ENCODE measurements at regions not wholly inside any gene's neighbourhood (a gene's known extent, or its start where the extent isn't known, plus 50 kb on each side); places are given as distances from the start of the nearest gene placed in this dataset.

DNA sequence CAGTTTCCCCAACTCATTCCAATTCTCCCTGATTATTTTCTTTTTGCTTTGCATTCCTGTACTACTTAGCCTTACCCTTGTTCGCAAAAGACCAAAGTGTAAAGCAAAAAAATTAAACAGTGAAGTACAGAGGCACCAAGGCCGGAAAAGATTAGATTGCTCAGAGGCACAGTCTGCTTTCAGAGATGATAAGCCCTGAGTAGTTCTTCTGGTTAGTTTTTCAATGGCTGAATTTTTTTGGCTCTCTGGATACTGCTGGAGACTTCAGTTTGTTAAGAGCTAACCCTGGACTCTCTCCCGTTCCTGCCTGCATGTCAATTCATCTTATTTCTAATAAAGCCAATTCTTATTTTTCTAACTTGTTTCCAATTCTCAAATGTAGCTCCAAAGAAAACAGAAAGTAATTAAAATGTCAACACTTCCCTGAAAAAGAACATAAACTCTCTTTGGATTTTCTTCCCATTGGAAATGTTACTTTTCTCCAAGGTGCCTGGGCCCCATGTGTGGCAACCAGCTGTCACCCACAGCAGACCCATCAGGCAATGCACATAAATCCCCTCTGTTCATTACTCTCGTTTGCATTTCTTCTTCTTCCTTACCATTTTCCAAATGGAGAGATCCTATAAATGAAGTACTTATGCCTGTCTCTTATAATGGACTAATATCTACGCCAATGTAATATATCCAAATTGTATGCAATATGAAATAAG lies 142.8 kb downstream of the BTG1 start:
- intact Hi-C loops (cut with micrococcal nuclease) = no loop called here
- Mint-ChIP-seq H3K36me3 (ENCODE audit: low read depth) (peaks cover 26% of the 10 kb centered on the region), H3K4me1 (ENCODE audit: low read depth) (peaks cover 48% of the 10 kb centered on the region), H3K27me3 (no peaks in the 10 kb centered on the region), H3K27ac (peak overlapping the region; percentile 52), H3K4me3 (peak overlapping the region; percentile 8), H3K9me3 (peaks cover 26% of the 10 kb centered on the region)
- TF ChIP-seq, protein P1, sequence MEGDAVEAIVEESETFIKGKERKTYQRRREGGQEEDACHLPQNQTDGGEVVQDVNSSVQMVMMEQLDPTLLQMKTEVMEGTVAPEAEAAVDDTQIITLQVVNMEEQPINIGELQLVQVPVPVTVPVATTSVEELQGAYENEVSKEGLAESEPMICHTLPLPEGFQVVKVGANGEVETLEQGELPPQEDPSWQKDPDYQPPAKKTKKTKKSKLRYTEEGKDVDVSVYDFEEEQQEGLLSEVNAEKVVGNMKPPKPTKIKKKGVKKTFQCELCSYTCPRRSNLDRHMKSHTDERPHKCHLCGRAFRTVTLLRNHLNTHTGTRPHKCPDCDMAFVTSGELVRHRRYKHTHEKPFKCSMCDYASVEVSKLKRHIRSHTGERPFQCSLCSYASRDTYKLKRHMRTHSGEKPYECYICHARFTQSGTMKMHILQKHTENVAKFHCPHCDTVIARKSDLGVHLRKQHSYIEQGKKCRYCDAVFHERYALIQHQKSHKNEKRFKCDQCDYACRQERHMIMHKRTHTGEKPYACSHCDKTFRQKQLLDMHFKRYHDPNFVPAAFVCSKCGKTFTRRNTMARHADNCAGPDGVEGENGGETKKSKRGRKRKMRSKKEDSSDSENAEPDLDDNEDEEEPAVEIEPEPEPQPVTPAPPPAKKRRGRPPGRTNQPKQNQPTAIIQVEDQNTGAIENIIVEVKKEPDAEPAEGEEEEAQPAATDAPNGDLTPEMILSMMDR (IDR thresholded peaks at IDR 0.05) = no peak
- POLR2A ChIA-PET = no interaction called here
- CTCF ChIA-PET = interaction anchor here (0.9 kb wide), 1 partner anchor 9 kb away, joined by 3 read pairs; no protein-coding TSS in a partner anchor
- ATAC-seq (peak; percentile 47), DNase-seq (no peak)

- DNase-seq (no peak), ATAC-seq (no peak)
- Mint-ChIP-seq H3K36me3 (ENCODE audit: low read depth) (peaks cover 24% of the 10 kb centered on the region), H3K4me3 (peak overlapping the region; percentile 8), H3K4me1 (ENCODE audit: low read depth) (peaks cover 49% of the 10 kb centered on the region), H3K9me3 (peaks cover 27% of the 10 kb centered on the region), H3K27ac (peak overlapping the region; percentile 52), H3K27me3 (no peaks in the 10 kb centered on the region)
- ChIA-PET CTCF (no interaction called here), POLR2A (no interaction called here)
- intact Hi-C loops (cut with micrococcal nuclease) = no loop called here
- TF ChIP-seq, protein P1 (IDR thresholded peaks at IDR 0.05) = no peak
These were observed 143.4 kb downstream of the BTG1 start for GRCh38 chr12:92002195-92002649.

DNA sequence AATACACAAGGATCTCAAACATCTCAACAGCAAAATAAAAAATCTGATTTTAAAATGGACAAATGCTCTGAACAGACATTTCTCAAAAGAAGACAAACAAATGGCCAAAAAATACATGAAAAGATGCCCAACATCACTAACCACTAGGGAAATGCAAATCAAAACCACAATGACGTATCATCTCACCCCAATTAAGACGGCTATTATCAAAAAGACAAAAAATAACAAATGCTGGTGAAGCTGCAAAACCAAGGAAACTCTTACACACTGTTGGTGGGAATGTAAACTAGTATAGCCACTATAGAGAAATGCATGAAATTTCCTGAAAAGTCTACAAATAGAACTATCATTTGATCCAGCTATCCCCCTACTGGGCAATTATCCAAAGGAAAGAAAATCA lies 145.0 kb downstream of the BTG1 start:
- TF ChIP-seq, protein P1 (IDR thresholded peaks at IDR 0.05) = no peak
- H3K4me3 Mint-ChIP-seq = no peak overlapping the region
- intact Hi-C loops (cut with micrococcal nuclease) = no loop called here
- ChIA-PET POLR2A (no interaction called here), CTCF (interaction anchor here (1.2 kb wide), 1 partner anchor 9 kb away, joined by 4 read pairs; no protein-coding TSS in a partner anchor)
- H3K36me3 Mint-ChIP-seq (ENCODE audit: low read depth) = peaks cover 20% of the 10 kb centered on the region
- no peak overlapping the region for H3K27ac Mint-ChIP-seq
- H3K4me1 Mint-ChIP-seq (ENCODE audit: low read depth) = peaks cover 47% of the 10 kb centered on the region
- H3K27me3 Mint-ChIP-seq = no peaks in the 10 kb centered on the region
- DNase-seq (no peak), ATAC-seq (no peak)
- H3K9me3 Mint-ChIP-seq = peaks cover 25% of the 10 kb centered on the region

- peaks cover 25% of the 10 kb centered on the region for H3K9me3 Mint-ChIP-seq
- ChIA-PET POLR2A (no interaction called here), CTCF (no interaction called here)
- H3K4me1 Mint-ChIP-seq (ENCODE audit: low read depth) = peaks cover 41% of the 10 kb centered on the region
- H3K27me3 Mint-ChIP-seq = no peaks in the 10 kb centered on the region
- H3K36me3 Mint-ChIP-seq (ENCODE audit: low read depth) = peaks cover 20% of the 10 kb centered on the region
- DNase-seq (no peak), ATAC-seq (no peak)
- TF ChIP-seq, protein P1 (IDR thresholded peaks at IDR 0.05) = no peak
- H3K4me3 Mint-ChIP-seq = no peak overlapping the region
- H3K27ac Mint-ChIP-seq = no peak overlapping the region
- intact Hi-C loops (cut with micrococcal nuclease) = no loop called here
These were observed 145.8 kb downstream of the BTG1 start for GRCh38 chr12:91999823-92000222.

- DNase-seq (no peak), ATAC-seq (no peak)
- Mint-ChIP-seq H3K4me3 (no peak overlapping the region), H3K4me1 (ENCODE audit: low read depth) (peaks cover 41% of the 10 kb centered on the region), H3K27me3 (no peaks in the 10 kb centered on the region), H3K9me3 (peaks cover 26% of the 10 kb centered on the region), H3K27ac (peak overlapping the region; percentile 53), H3K36me3 (ENCODE audit: low read depth) (peaks cover 25% of the 10 kb centered on the region)
- intact Hi-C loops (cut with micrococcal nuclease) = no loop called here
- CTCF ChIA-PET = no interaction called here
- POLR2A ChIA-PET = no interaction called here
- TF ChIP-seq, protein P1 (IDR thresholded peaks at IDR 0.05) = no peak
These were observed 147.3 kb downstream of the BTG1 start for GRCh38 chr12:91998316-91998715.

All from activated CD8-positive, alpha-beta T cell treated with anti-CD3 and anti-CD28 coated beads for 36 hours (primary cell).